ENCODE measurements at regions not wholly inside any gene's neighbourhood (a gene's known extent, or its start where the extent isn't known, plus 50 kb on each side); places are given as distances from the start of the nearest gene placed in this dataset.

DNA sequence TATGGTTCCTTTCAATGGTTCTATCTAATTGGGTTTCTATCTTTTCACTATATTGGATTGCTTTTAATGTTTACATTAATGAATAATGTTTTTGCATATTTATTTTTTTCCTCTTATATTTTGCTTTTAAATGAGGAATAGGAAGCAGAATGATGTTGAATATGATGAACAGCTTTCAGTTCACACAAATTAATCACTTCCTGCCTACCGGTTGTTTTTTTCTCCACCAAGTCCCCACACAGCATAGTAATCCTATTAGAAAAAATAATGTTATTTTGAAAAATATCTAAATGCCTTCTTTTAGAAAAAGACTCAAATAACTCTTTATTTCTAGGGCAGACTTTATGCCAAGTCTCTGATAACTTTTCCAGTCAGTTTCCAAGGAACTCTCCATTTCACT lies 184.9 kb upstream of the MIR17HG start:
- TF ChIP-seq, protein P1, sequence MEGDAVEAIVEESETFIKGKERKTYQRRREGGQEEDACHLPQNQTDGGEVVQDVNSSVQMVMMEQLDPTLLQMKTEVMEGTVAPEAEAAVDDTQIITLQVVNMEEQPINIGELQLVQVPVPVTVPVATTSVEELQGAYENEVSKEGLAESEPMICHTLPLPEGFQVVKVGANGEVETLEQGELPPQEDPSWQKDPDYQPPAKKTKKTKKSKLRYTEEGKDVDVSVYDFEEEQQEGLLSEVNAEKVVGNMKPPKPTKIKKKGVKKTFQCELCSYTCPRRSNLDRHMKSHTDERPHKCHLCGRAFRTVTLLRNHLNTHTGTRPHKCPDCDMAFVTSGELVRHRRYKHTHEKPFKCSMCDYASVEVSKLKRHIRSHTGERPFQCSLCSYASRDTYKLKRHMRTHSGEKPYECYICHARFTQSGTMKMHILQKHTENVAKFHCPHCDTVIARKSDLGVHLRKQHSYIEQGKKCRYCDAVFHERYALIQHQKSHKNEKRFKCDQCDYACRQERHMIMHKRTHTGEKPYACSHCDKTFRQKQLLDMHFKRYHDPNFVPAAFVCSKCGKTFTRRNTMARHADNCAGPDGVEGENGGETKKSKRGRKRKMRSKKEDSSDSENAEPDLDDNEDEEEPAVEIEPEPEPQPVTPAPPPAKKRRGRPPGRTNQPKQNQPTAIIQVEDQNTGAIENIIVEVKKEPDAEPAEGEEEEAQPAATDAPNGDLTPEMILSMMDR (IDR thresholded peaks at IDR 0.05; ENCODE audit: insufficient read depth, low read length): no peak
- TF ChIP-seq GABPA (IDR thresholded peaks at IDR 0.05; ENCODE audit: low read depth): no peak
- no peak for TF ChIP-seq POLR2AphosphoS5 (IDR thresholded peaks at IDR 0.05; ENCODE audit: low read depth)
- TF ChIP-seq, protein P2, sequence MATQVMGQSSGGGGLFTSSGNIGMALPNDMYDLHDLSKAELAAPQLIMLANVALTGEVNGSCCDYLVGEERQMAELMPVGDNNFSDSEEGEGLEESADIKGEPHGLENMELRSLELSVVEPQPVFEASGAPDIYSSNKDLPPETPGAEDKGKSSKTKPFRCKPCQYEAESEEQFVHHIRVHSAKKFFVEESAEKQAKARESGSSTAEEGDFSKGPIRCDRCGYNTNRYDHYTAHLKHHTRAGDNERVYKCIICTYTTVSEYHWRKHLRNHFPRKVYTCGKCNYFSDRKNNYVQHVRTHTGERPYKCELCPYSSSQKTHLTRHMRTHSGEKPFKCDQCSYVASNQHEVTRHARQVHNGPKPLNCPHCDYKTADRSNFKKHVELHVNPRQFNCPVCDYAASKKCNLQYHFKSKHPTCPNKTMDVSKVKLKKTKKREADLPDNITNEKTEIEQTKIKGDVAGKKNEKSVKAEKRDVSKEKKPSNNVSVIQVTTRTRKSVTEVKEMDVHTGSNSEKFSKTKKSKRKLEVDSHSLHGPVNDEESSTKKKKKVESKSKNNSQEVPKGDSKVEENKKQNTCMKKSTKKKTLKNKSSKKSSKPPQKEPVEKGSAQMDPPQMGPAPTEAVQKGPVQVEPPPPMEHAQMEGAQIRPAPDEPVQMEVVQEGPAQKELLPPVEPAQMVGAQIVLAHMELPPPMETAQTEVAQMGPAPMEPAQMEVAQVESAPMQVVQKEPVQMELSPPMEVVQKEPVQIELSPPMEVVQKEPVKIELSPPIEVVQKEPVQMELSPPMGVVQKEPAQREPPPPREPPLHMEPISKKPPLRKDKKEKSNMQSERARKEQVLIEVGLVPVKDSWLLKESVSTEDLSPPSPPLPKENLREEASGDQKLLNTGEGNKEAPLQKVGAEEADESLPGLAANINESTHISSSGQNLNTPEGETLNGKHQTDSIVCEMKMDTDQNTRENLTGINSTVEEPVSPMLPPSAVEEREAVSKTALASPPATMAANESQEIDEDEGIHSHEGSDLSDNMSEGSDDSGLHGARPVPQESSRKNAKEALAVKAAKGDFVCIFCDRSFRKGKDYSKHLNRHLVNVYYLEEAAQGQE (IDR thresholded peaks at IDR 0.05; ENCODE audit: insufficient replicate concordance, low read depth): no peak
